Heart right ventricle (tissue), 16 donors: ENCODE measurements at regions not wholly inside any gene's neighbourhood (a gene's known extent, or its start where the extent isn't known, plus 50 kb on each side); places are given as distances from the start of the nearest gene placed in this dataset.

Experiments
- ATAC-seq, 8 donors: fragments of 200-7000 bp; cut with Tn5 transposase; one replicate each; pipeline ENCODE4 v1.9.1; 2020; ENCODE audit warnings: mild to moderate bottlenecking in 8 of 8, moderate library complexity in 8 of 8, moderate number of reproducible peaks in 1 of 8
- DNase-seq, 2 donors: peaks; one replicate each; pipeline ENCODE4 v3.0.0-alpha.2; 2020
- H3K27ac ChIP-seq, 10 donors: fragments of 200-600 bp; sonication (generic) in 2 of 10; one replicate each; pipeline versions ENCODE4 v1.5.0 to v1.8.0; 2020 to 2022; ENCODE audit warnings: mild to moderate bottlenecking in 3 of 10
- H3K27me3 ChIP-seq, 7 donors: fragments of 200-600 bp; one replicate each; pipeline ENCODE4 v1.8.0; 2021 to 2022; ENCODE audit warnings: mild to moderate bottlenecking in 2 of 7
- H3K36me3 ChIP-seq, 9 donors: fragments of 200-600 bp; sonication (generic) in 1 of 9; one replicate each; pipeline versions ENCODE4 v1.5.0 to v1.8.0; 2020 to 2022; ENCODE audit warnings: mild to moderate bottlenecking in 2 of 9
- H3K4me1 ChIP-seq, 9 donors: fragments of 200-600 bp; sonication (generic) in 1 of 9; one replicate each; pipeline versions ENCODE4 v1.5.0 to v1.8.0; 2020 to 2022; ENCODE audit warnings: mild to moderate bottlenecking in 4 of 9
- H3K4me3 ChIP-seq, 10 donors: fragments of 200-600 bp; sonication (generic) in 2 of 10; one replicate each; pipeline versions ENCODE4 v1.5.0 to v1.8.0; 2020 to 2022; ENCODE audit warnings: mild to moderate bottlenecking in 7 of 10, moderate library complexity in 2 of 10
- H3K9me3 ChIP-seq, 11 donors: fragments of 200-600 bp in 10 of 11; sonication (generic) in 2 of 11; one replicate each; pipeline versions ENCODE4 v1.5.0 to v1.8.0; 2013 to 2022; ENCODE audit warnings: mild to moderate bottlenecking in 2 of 11, control low read depth in 1 of 11, moderate library complexity in 1 of 11
- WGBS, 2 donors: extraction: QIAGEN DNeasy Blood & Tissue Kit; methylation state at CpG; one replicate each; pipeline ENCODE4 v1.1.7; 2013; ENCODE audit warnings: inconsistent platforms in 1 of 2; 5-methylcytosine and 5-hydroxymethylcytosine counted together
- intact Hi-C, 10 donors: fragments of 100-400 bp; cut with DNase I; formaldehyde crosslinking; loops; one replicate each; pipeline versions ENCODE4 v1.11.1 to v1.14.2; 2022
- TF ChIP-seq, protein P1 (sequence below), 9 donors: fragments of 200-600 bp; sonication (generic) in 2 of 9; IDR thresholded peaks; one replicate each; pipeline versions ENCODE4 v1.5.0 to v1.8.0; 2021 to 2022; ENCODE audit warnings: antibody characterized with exemption in 9 of 9, mild to moderate bottlenecking in 5 of 9, moderate library complexity in 1 of 9
- donor health status: Arrhythmogenic right ventricular cardiomyopathy.
- donor health status: ischemic (EF 13 %, LVEDD 7.1; RV severe dilation, severe dysfunction).
- donor health status: healthy with polysubstance abuse.
- donor health status: DM: no; HTN: yes; CAD: no.
- donor health status: DM: no; HTN: no; CAD: no.
- donor health status: ischemic (EF 25% LVEDD 6.9; RV normal size, moderate dysfunction).
- donor health status: ischemic (EF 25% LVEDD 5.7; RV mildly dilated, moderate dysfunction).
- donor health status: healthy.
- donor health status: DM: yes; HTN: yes; CAD: no.
- donor health status: Ischemic cardiomyopathy.
- donor health status: ischemic (EF 35%, LVEDD 5.7; RV mildly dilated, moderate dysfunction).
- donor health status: nonischemic (EF 11% LVEDD 7.7; RV severe dilation, severe dysfunction).
- donor health status: DM: yes; HTN: yes; CAD: no.
- donor health status: PGD.
- donor health status: ischemic (EF 29% LVEDD 5.4; RV normal size, mild dysfunction).
- donor health status: nonischemic (EF 23%, LVEDD 6.1; RV moderate dilation, normal function).

DNA sequence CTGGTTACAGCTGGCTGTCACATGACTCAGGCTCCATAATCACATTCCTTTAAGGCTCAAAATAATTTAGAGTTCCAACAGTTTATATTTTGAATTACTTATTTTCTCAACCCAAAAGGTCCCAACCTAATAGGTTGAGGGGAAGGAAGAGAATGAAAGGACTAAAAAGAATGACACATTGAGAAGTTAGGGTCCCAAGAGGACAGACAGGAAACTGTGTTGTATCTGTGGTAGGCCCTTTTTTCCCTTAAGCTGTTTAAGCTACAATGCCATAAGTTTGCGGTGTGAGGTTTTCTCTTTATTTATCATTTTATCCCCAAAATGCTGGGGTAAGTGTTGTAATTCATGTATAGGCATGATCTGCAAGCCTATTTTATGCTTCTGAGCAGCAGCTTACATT, 290.2 kb downstream of the ZNF674 start:
- no peak for DNase-seq
- TF ChIP-seq, protein P1, sequence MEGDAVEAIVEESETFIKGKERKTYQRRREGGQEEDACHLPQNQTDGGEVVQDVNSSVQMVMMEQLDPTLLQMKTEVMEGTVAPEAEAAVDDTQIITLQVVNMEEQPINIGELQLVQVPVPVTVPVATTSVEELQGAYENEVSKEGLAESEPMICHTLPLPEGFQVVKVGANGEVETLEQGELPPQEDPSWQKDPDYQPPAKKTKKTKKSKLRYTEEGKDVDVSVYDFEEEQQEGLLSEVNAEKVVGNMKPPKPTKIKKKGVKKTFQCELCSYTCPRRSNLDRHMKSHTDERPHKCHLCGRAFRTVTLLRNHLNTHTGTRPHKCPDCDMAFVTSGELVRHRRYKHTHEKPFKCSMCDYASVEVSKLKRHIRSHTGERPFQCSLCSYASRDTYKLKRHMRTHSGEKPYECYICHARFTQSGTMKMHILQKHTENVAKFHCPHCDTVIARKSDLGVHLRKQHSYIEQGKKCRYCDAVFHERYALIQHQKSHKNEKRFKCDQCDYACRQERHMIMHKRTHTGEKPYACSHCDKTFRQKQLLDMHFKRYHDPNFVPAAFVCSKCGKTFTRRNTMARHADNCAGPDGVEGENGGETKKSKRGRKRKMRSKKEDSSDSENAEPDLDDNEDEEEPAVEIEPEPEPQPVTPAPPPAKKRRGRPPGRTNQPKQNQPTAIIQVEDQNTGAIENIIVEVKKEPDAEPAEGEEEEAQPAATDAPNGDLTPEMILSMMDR (IDR thresholded peaks at IDR 0.05) = no peak
- no peaks in the 10 kb centered on the region for H3K4me1 ChIP-seq
- intact Hi-C loops = no loop called here
- no peak overlapping the region for H3K4me3 ChIP-seq
- WGBS, 2 donors = 62 to 80% methylated on average over 1 of the region's 1 CpG
- H3K36me3 ChIP-seq = no peaks in the 10 kb centered on the region
- no peaks in the 10 kb centered on the region for H3K9me3 ChIP-seq
- ATAC-seq = no peak
- H3K27me3 ChIP-seq = peaks cover 0 to 21% (median 0%) of the 10 kb centered on the region in 7 donors
- H3K27ac ChIP-seq = no peak overlapping the region

DNA sequence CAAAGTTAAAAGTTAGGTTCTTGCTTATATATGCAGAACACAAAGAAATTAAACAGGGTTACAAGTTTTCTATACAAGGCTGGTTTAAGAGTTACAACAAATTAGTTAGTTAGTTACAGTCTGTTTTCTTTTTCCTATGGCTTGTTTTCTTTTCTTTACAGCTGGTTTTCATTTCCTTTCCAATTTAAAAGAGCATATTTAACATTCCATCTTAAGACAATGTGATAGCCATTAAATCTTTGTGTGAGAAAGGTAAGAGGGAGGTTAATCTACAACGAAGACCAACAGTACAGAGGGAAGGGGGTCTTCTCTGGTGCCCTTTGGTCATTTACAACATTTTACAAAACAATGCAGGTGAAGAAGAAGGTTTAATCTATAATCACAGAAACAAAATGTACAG, 290.6 kb downstream of the ZNF674 start:
- no peak for DNase-seq
- Histone ChIP-seq H3K27ac (no peak overlapping the region), H3K4me3 (no peak overlapping the region), H3K36me3 (no peaks in the 10 kb centered on the region), H3K9me3 (no peaks in the 10 kb centered on the region), H3K4me1 (no peaks in the 10 kb centered on the region), H3K27me3 (peaks cover 0 to 23% (median 0%) of the 10 kb centered on the region in 7 donors)
- no peak for ATAC-seq
- WGBS, 2 donors = 11 to 16% methylated on average over 1 of the region's 1 CpG
- intact Hi-C loops = no loop called here
- TF ChIP-seq, protein P1 (IDR thresholded peaks at IDR 0.05) = no peak

DNA sequence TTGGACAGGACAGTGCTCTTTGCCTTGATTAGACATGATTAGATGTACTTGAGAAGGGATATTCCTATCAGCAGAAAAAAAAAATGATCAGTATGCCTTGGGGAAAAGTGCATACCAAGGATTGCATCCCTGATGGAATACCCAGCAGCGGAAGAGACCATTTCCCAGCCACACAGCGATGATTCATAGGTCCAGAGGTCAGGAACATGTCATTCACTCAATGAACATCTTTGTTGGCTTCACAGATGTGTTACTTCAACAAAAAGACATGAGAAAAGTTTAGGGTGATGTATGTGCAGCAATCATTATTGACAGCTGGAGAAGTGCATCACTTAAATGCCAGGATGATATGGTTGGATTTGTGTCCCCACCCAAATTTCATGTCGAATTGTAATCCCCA, 293.5 kb downstream of the ZNF674 start:
- TF ChIP-seq, protein P1 (IDR thresholded peaks at IDR 0.05) = no peak
- ATAC-seq (no peak), DNase-seq (no peak)
- H3K4me1 ChIP-seq = no peaks in the 10 kb centered on the region
- H3K36me3 ChIP-seq = no peaks in the 10 kb centered on the region
- H3K27ac ChIP-seq = no peak overlapping the region
- no peaks in the 10 kb centered on the region for H3K9me3 ChIP-seq
- no peak overlapping the region for H3K4me3 ChIP-seq
- peaks cover 0 to 31% (median 0%) of the 10 kb centered on the region in 7 donors for H3K27me3 ChIP-seq
- 61 to 64% methylated on average over 3 of the region's 3 CpGs for WGBS, 2 donors
- intact Hi-C loops = no loop called here

DNA sequence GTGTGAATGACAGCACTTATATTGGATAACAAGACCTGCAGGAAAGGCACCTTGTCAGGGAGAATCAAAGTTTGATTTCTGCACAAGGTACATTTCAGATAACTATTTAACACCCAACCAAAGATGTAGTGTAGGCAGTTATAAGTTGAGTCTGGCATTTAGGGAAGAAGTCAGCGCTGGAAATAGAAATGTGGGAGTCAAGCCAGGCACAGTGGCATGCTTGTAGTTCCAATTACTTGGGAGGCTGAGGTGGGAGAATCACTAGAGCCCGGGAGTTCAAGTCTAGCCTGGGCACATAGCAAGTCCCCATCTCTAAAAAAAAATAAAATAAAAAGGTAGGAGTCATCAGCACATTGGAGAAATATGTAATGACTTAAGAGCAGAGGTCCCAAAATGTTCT, 295.1 kb downstream of the ZNF674 start:
- TF ChIP-seq, protein P1 (IDR thresholded peaks at IDR 0.05) = no peak
- WGBS, 2 donors = 49 to 75% methylated on average over 2 of the region's 2 CpGs
- Histone ChIP-seq H3K27ac (no peak overlapping the region), H3K9me3 (no peaks in the 10 kb centered on the region), H3K27me3 (peaks cover 0 to 34% (median 0%) of the 10 kb centered on the region in 7 donors), H3K4me1 (no peaks in the 10 kb centered on the region), H3K36me3 (no peaks in the 10 kb centered on the region), H3K4me3 (no peak overlapping the region)
- DNase-seq = no peak
- intact Hi-C loops = no loop called here
- ATAC-seq = no peak
